Esophagus muscularis mucosa (tissue), 4 donors: ENCODE measurements at regions not wholly inside any gene's neighbourhood (a gene's known extent, or its start where the extent isn't known, plus 50 kb on each side); places are given as distances from the start of the nearest gene placed in this dataset.

Source experiments
- DNase-seq: peaks from one replicate; pipeline ENCODE4 v3.0.0-alpha.2; 2017; ENCODE audit errors: extremely low spot score
- H3K27ac ChIP-seq, 4 donors: fragments of 200-600 bp; sonication (generic); replicated peaks in 1 of 4; 1 replicate in 3 of 4; 2 replicates in 1 of 4; pipeline ENCODE4 v1.5.1; 2016 to 2019; ENCODE audit warnings: mild to moderate bottlenecking in 1 of 4
- H3K27me3 ChIP-seq, 4 donors: fragments of 200-600 bp; sonication (generic); one replicate each; pipeline versions ENCODE4 v1.5.1 to v1.6.0; 2016 to 2019
- H3K36me3 ChIP-seq, 4 donors: fragments of 200-600 bp; sonication (generic); one replicate each; pipeline ENCODE4 v1.5.1; 2016 to 2019
- H3K4me1 ChIP-seq, 4 donors: fragments of 200-600 bp; sonication (generic); one replicate each; pipeline ENCODE4 v1.5.1; 2016 to 2019
- H3K4me3 ChIP-seq, 4 donors: fragments of 200-600 bp; sonication (generic); 1 replicate in 2 of 4; 2 replicates in 2 of 4; pipeline ENCODE4 v1.5.1; 2016 to 2019; ENCODE audit warnings: mild to moderate bottlenecking in 4 of 4, moderate library complexity in 1 of 4
- H3K9me3 ChIP-seq, 4 donors: fragments of 200-600 bp; sonication (generic); 1 replicate in 3 of 4; 2 replicates in 1 of 4; pipeline ENCODE4 v1.5.1; 2016 to 2019
- CTCF ChIP-seq, 3 experiments: fragments of 200-600 bp in 2 of 3; fragments of 450-650 bp in 1 of 3; sonication (generic) in 2 of 3; IDR thresholded peaks; one replicate each; pipeline ENCODE4 v1.5.1; 2017 to 2019; ENCODE audit warnings: antibody characterized with exemption in 3 of 3, mild to moderate bottlenecking in 2 of 3, moderate library complexity in 1 of 3
- EP300 ChIP-seq: sonication (generic); formaldehyde crosslinking; IDR thresholded peaks from one replicate; pipeline ENCODE4 v1.6.1; 2017; ENCODE audit warnings: antibody characterized with exemption
- POLR2A ChIP-seq: fragments of 450-650 bp; IDR thresholded peaks from one replicate; pipeline ENCODE4 v1.6.1; 2017; ENCODE audit warnings: antibody characterized with exemption, moderate library complexity, mild to moderate bottlenecking, low read depth
- POLR2AphosphoS5 ChIP-seq, 2 donors: sonication (generic); formaldehyde crosslinking; IDR thresholded peaks; one replicate each; pipeline ENCODE4 v1.6.1; 2017; ENCODE audit warnings: antibody characterized with exemption in 2 of 2
- WGBS: methylation state at CpG from one replicate; pipeline ENCODE4 v1.1.5; 2018; 5-methylcytosine and 5-hydroxymethylcytosine counted together
- intact Hi-C: fragments of 100-400 bp; cut with DNase I; formaldehyde crosslinking; loops from one replicate; pipeline ENCODE4 v1.15.1; 2023

- WGBS: 93% methylated on average over 3 of the region's 3 CpGs
- Histone ChIP-seq H3K4me1 (peaks cover 0 to 11% (median under 1%) of the 10 kb centered on the region in 4 donors), H3K4me3 (no peak overlapping the region), H3K9me3 (no peaks in the 10 kb centered on the region), H3K27ac (no peak overlapping the region), H3K27me3 (peaks cover 0 to 10% (median 0%) of the 10 kb centered on the region in 4 donors), H3K36me3 (no peaks in the 10 kb centered on the region)
- no peak for TF ChIP-seq POLR2A
- TF ChIP-seq EP300: no peak
- no peak for TF ChIP-seq CTCF (IDR thresholded peaks at IDR 0.05)
- intact Hi-C loops: no loop called here
- DNase-seq: no peak
Measured at GRCh38 chr6:6895929-6896328, 211.8 kb upstream of the RREB1 start.

GRCh38 chr6:6897140-6897539, 210.6 kb upstream of the RREB1 start:
- H3K4me1 ChIP-seq: peaks cover 0 to 4% (median 0%) of the 10 kb centered on the region in 4 donors
- peaks cover 0 to 10% (median 0%) of the 10 kb centered on the region in 4 donors for H3K27me3 ChIP-seq
- no peaks in the 10 kb centered on the region for H3K9me3 ChIP-seq
- TF ChIP-seq POLR2AphosphoS5 (IDR thresholded peaks at IDR 0.05) (no peak), CTCF (IDR thresholded peaks at IDR 0.05) (no peak)
- WGBS: 83% methylated on average over 3 of the region's 3 CpGs
- H3K27ac ChIP-seq: no peak overlapping the region
- intact Hi-C loops: no loop called here
- no peak for DNase-seq
- H3K36me3 ChIP-seq: no peaks in the 10 kb centered on the region
- no peak overlapping the region for H3K4me3 ChIP-seq

- DNase-seq: no peak
- Histone ChIP-seq H3K36me3 (no peaks in the 10 kb centered on the region), H3K27me3 (peaks cover 0 to 6% (median 0%) of the 10 kb centered on the region in 4 donors), H3K9me3 (no peaks in the 10 kb centered on the region), H3K4me1 (no peaks in the 10 kb centered on the region), H3K27ac (no peak overlapping the region), H3K4me3 (no peak overlapping the region)
- WGBS: 62% methylated on average over 15 of the region's 15 CpGs
- intact Hi-C loops: no loop called here
- TF ChIP-seq POLR2AphosphoS5 (IDR thresholded peaks at IDR 0.05): no peak
Measured at GRCh38 chr6:6900569-6901204, 207.1 kb upstream of the RREB1 start.

GRCh38 chr6:6901205-6901719, 206.5 kb upstream of the RREB1 start:
- no peaks in the 10 kb centered on the region for H3K4me1 ChIP-seq
- H3K9me3 ChIP-seq: no peaks in the 10 kb centered on the region
- 76% methylated on average over 15 of the region's 15 CpGs for WGBS
- DNase-seq: no peak
- intact Hi-C loops: no loop called here
- H3K27me3 ChIP-seq: peaks cover 0 to 6% (median 0%) of the 10 kb centered on the region in 4 donors
- no peaks in the 10 kb centered on the region for H3K36me3 ChIP-seq
- TF ChIP-seq POLR2AphosphoS5 (IDR thresholded peaks at IDR 0.05): no peak
- no peak for TF ChIP-seq CTCF (IDR thresholded peaks at IDR 0.05)
- no peak for TF ChIP-seq EP300
- no peak for TF ChIP-seq POLR2A
- H3K4me3 ChIP-seq: no peak overlapping the region
- no peak overlapping the region for H3K27ac ChIP-seq

GRCh38 chr6:6901945-6902344, 205.8 kb upstream of the RREB1 start:
- H3K27me3 ChIP-seq: peaks cover 0 to 6% (median 0%) of the 10 kb centered on the region in 4 donors
- H3K9me3 ChIP-seq: no peaks in the 10 kb centered on the region
- H3K36me3 ChIP-seq: no peaks in the 10 kb centered on the region
- no peak overlapping the region for H3K27ac ChIP-seq
- no peaks in the 10 kb centered on the region for H3K4me1 ChIP-seq
- no peak for TF ChIP-seq POLR2A
- TF ChIP-seq CTCF (IDR thresholded peaks at IDR 0.05): no peak
- no peak for TF ChIP-seq POLR2AphosphoS5 (IDR thresholded peaks at IDR 0.05)
- no peak for TF ChIP-seq EP300
- 97% methylated on average over 3 of the region's 3 CpGs for WGBS
- no peak for DNase-seq
- no peak overlapping the region for H3K4me3 ChIP-seq
- intact Hi-C loops: no loop called here
